GM23338 (cell line): ENCODE measurements at regions not wholly inside any gene's neighbourhood (a gene's known extent, or its start where the extent isn't known, plus 50 kb on each side); places are given as distances from the start of the nearest gene placed in this dataset.

Experiments
- ATAC-seq: fragments of 200-7000 bp; cut with Tn5 transposase; 3 replicates; pipeline ENCODE4 v1.9.1; 2020
- DNase-seq: peaks from one replicate; pipeline ENCODE4 v3.0.0-alpha.2; 2015; ENCODE audit warnings: low spot score
- H2AFZ ChIP-seq: fragments of 200-600 bp; sonication (generic); 2 replicates; pipeline ENCODE4 v1.8.0; 2016; ENCODE audit warnings: antibody characterized with exemption, mild to moderate bottlenecking, moderate library complexity
- H3F3A ChIP-seq: fragments of 200-600 bp; sonication (generic); replicated peaks from 2 replicates; pipeline ENCODE4 v1.8.0; 2017; ENCODE audit warnings: antibody characterized with exemption, mixed run types, low read depth
- H3K27ac ChIP-seq: fragments of 200-600 bp; sonication (generic); 2 replicates; pipeline ENCODE4 v1.6.1; 2016; ENCODE audit warnings: low read depth
- H3K27me3 ChIP-seq: fragments of 200-600 bp; sonication (generic); 2 replicates; pipeline ENCODE4 v1.8.0; 2016; ENCODE audit warnings: mild to moderate bottlenecking, mixed run types, moderate library complexity; ENCODE audit not compliant: insufficient read depth
- H3K36me3 ChIP-seq: fragments of 200-600 bp; sonication (generic); 2 replicates; pipeline ENCODE4 v1.8.0; 2016; ENCODE audit warnings: mild to moderate bottlenecking; ENCODE audit not compliant: insufficient read depth
- H3K4me1 ChIP-seq: fragments of 200-600 bp; sonication (generic); 2 replicates; pipeline ENCODE4 v1.8.0; 2016; ENCODE audit warnings: mild to moderate bottlenecking, moderate library complexity; ENCODE audit not compliant: insufficient read depth
- H3K4me2 ChIP-seq: fragments of 200-600 bp; sonication (generic); 2 replicates; pipeline ENCODE4 v1.7.1; 2017; ENCODE audit warnings: mixed run types
- H3K4me3 ChIP-seq: fragments of 200-600 bp; sonication (generic); 2 replicates; pipeline ENCODE4 v1.6.1; 2016; ENCODE audit warnings: mixed run types
- H3K79me2 ChIP-seq: fragments of 200-600 bp; sonication (generic); replicated peaks from 2 replicates; pipeline ENCODE4 v1.8.0; 2017; ENCODE audit warnings: mild to moderate bottlenecking; ENCODE audit not compliant: insufficient read depth
- H3K9me2 ChIP-seq: fragments of 200-600 bp; sonication (generic); 2 replicates; pipeline ENCODE4 v1.8.0; 2017; ENCODE audit not compliant: insufficient read depth
- H4K20me1 ChIP-seq: fragments of 200-600 bp; sonication (generic); replicated peaks from 2 replicates; pipeline ENCODE4 v1.8.0; 2017; ENCODE audit warnings: mild to moderate bottlenecking; ENCODE audit not compliant: insufficient read depth
- H3K27ac Mint-ChIP-seq: 2 replicates; pipeline ENCODE4 v1.8.0; 2020; ENCODE audit warnings: inconsistent platforms, mild to moderate bottlenecking, moderate library complexity, mixed read lengths
- H3K27me3 Mint-ChIP-seq: 3 replicates; pipeline ENCODE4 v1.8.0; 2022; ENCODE audit warnings: low read depth, mild to moderate bottlenecking, moderate library complexity, mixed read lengths, inconsistent platforms; ENCODE audit not compliant: insufficient read depth, poor library complexity
- H3K36me3 Mint-ChIP-seq: 3 replicates; pipeline ENCODE4 v1.8.0; 2021; ENCODE audit warnings: low read depth, mild to moderate bottlenecking, inconsistent platforms, moderate library complexity, mixed read lengths
- H3K4me1 Mint-ChIP-seq: 3 replicates; pipeline ENCODE4 v1.8.0; 2020; ENCODE audit warnings: mild to moderate bottlenecking, inconsistent platforms, mixed read lengths
- H3K4me3 Mint-ChIP-seq: 3 replicates; pipeline ENCODE4 v1.8.0; 2021; ENCODE audit warnings: moderate library complexity, mild to moderate bottlenecking, inconsistent platforms, mixed read lengths
- H3K9me3 Mint-ChIP-seq: 3 replicates; pipeline ENCODE4 v1.8.0; 2020; ENCODE audit warnings: moderate library complexity, mild to moderate bottlenecking, inconsistent platforms, mixed read lengths
- CREB1 ChIP-seq: fragments of 250-450 bp; sonication (Bioruptor Pico); IDR thresholded peaks from 2 replicates; pipeline ENCODE4 v1.5.0; 2020; ENCODE audit warnings: low read depth, mild to moderate bottlenecking, moderate library complexity
- EZH2 ChIP-seq: fragments of 200-600 bp; sonication (generic); IDR thresholded peaks from one replicate; pipeline ENCODE4 v1.8.0; 2017; ENCODE audit warnings: antibody characterized with exemption, mild to moderate bottlenecking, low read depth; ENCODE audit not compliant: unreplicated experiment
- EZH2phosphoT487 ChIP-seq: fragments of 200-600 bp; sonication (generic); IDR thresholded peaks from one replicate; pipeline ENCODE4 v1.8.1; 2018; ENCODE audit warnings: antibody characterized with exemption; ENCODE audit not compliant: unreplicated experiment
- JUNB ChIP-seq: IDR thresholded peaks from one replicate; pipeline ENCODE4 v1.6.1; 2016; ENCODE audit warnings: antibody characterized with exemption; ENCODE audit not compliant: unreplicated experiment
- NANOG ChIP-seq: IDR thresholded peaks from 2 replicates; pipeline ENCODE4 v1.6.1; 2016; ENCODE audit warnings: antibody characterized with exemption, borderline replicate concordance
- POLR2AphosphoS5 ChIP-seq: IDR thresholded peaks from 2 replicates; pipeline ENCODE4 v1.6.1; 2016; ENCODE audit warnings: antibody characterized with exemption, low read depth
- STAT1 ChIP-seq: IDR thresholded peaks from one replicate; pipeline ENCODE4 v1.6.1; 2016; ENCODE audit warnings: antibody characterized with exemption; ENCODE audit not compliant: unreplicated experiment
- ZNF114 ChIP-seq: fragments of 250-450 bp; sonication (Bioruptor Pico); IDR thresholded peaks from 2 replicates; pipeline ENCODE4 v1.5.0; 2020; ENCODE audit warnings: mild to moderate bottlenecking, moderate library complexity
- ZNF331 ChIP-seq: fragments of 250-450 bp; sonication (Bioruptor Pico); IDR thresholded peaks from 2 replicates; pipeline ENCODE4 v1.5.0; 2020; ENCODE audit warnings: low read depth, mild to moderate bottlenecking, moderate library complexity
- TF ChIP-seq, protein P1 (sequence below): fragments of 250-450 bp; sonication (Bioruptor Pico); IDR thresholded peaks from 2 replicates; pipeline ENCODE4 v1.5.0; 2020; ENCODE audit warnings: mild to moderate bottlenecking, moderate library complexity
- TF ChIP-seq, protein P2 (sequence below): IDR thresholded peaks from one replicate; pipeline ENCODE4 v1.6.1; 2018; ENCODE audit warnings: antibody characterized with exemption; ENCODE audit not compliant: unreplicated experiment
- TF ChIP-seq, protein P3 (sequence below): IDR thresholded peaks from 2 replicates; pipeline ENCODE4 v1.6.1; 2016; ENCODE audit warnings: antibody characterized with exemption
- TF ChIP-seq, protein P4 (sequence below), 2 experiments: fragments of 200-600 bp in 1 of 2; sonication (generic) in 1 of 2; conservative IDR thresholded peaks; 2 replicates each; pipeline versions ENCODE4 v1.5.1 to v1.6.1; 2016 to 2017; ENCODE audit warnings: antibody characterized with exemption in 2 of 2, low read depth in 2 of 2, mild to moderate bottlenecking in 2 of 2, moderate library complexity in 1 of 2

DNA sequence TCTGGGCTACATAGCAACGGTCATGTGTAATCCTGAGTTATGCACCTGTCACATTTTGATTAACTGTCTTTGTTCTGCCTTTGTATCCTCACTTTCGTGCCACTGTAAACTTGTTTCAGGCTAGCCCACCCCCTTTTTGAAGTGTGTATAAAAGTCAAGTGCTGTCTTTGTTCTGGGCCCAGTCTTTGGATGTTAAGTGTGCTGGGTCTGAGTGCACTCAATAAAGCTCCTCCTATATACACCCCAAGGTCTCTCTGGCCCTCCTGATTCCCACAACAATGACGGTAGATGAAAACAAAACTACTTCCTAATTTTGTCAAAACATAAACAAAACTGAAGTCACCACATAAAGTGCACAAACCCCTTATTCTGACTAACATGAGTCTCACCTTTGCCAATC lies 633.4 kb downstream of the DSC3 start:
- Histone ChIP-seq H2AFZ (no peak overlapping the region), H3F3A (no peaks in the 10 kb centered on the region), H3K4me3 (no peak overlapping the region), H3K36me3 (no peaks in the 10 kb centered on the region), H3K79me2 (no peaks in the 10 kb centered on the region), H3K4me2 (no peak overlapping the region), H4K20me1 (no peaks in the 10 kb centered on the region), H3K27ac (no peak overlapping the region), H3K4me1 (no peaks in the 10 kb centered on the region), H3K27me3 (no peaks in the 10 kb centered on the region), H3K9me2 (no peaks in the 10 kb centered on the region)
- Mint-ChIP-seq H3K4me3 (no peak overlapping the region), H3K27ac (no peak overlapping the region), H3K27me3 (no peaks in the 10 kb centered on the region), H3K9me3 (peaks cover 20% of the 10 kb centered on the region), H3K36me3 (peaks cover 16% of the 10 kb centered on the region; the same call in 2 of the 3 replicates), H3K4me1 (no peaks in the 10 kb centered on the region)
- DNase-seq = no peak
- ATAC-seq = no peak
- no peak for TF ChIP-seq JUNB
- TF ChIP-seq, protein P1, sequence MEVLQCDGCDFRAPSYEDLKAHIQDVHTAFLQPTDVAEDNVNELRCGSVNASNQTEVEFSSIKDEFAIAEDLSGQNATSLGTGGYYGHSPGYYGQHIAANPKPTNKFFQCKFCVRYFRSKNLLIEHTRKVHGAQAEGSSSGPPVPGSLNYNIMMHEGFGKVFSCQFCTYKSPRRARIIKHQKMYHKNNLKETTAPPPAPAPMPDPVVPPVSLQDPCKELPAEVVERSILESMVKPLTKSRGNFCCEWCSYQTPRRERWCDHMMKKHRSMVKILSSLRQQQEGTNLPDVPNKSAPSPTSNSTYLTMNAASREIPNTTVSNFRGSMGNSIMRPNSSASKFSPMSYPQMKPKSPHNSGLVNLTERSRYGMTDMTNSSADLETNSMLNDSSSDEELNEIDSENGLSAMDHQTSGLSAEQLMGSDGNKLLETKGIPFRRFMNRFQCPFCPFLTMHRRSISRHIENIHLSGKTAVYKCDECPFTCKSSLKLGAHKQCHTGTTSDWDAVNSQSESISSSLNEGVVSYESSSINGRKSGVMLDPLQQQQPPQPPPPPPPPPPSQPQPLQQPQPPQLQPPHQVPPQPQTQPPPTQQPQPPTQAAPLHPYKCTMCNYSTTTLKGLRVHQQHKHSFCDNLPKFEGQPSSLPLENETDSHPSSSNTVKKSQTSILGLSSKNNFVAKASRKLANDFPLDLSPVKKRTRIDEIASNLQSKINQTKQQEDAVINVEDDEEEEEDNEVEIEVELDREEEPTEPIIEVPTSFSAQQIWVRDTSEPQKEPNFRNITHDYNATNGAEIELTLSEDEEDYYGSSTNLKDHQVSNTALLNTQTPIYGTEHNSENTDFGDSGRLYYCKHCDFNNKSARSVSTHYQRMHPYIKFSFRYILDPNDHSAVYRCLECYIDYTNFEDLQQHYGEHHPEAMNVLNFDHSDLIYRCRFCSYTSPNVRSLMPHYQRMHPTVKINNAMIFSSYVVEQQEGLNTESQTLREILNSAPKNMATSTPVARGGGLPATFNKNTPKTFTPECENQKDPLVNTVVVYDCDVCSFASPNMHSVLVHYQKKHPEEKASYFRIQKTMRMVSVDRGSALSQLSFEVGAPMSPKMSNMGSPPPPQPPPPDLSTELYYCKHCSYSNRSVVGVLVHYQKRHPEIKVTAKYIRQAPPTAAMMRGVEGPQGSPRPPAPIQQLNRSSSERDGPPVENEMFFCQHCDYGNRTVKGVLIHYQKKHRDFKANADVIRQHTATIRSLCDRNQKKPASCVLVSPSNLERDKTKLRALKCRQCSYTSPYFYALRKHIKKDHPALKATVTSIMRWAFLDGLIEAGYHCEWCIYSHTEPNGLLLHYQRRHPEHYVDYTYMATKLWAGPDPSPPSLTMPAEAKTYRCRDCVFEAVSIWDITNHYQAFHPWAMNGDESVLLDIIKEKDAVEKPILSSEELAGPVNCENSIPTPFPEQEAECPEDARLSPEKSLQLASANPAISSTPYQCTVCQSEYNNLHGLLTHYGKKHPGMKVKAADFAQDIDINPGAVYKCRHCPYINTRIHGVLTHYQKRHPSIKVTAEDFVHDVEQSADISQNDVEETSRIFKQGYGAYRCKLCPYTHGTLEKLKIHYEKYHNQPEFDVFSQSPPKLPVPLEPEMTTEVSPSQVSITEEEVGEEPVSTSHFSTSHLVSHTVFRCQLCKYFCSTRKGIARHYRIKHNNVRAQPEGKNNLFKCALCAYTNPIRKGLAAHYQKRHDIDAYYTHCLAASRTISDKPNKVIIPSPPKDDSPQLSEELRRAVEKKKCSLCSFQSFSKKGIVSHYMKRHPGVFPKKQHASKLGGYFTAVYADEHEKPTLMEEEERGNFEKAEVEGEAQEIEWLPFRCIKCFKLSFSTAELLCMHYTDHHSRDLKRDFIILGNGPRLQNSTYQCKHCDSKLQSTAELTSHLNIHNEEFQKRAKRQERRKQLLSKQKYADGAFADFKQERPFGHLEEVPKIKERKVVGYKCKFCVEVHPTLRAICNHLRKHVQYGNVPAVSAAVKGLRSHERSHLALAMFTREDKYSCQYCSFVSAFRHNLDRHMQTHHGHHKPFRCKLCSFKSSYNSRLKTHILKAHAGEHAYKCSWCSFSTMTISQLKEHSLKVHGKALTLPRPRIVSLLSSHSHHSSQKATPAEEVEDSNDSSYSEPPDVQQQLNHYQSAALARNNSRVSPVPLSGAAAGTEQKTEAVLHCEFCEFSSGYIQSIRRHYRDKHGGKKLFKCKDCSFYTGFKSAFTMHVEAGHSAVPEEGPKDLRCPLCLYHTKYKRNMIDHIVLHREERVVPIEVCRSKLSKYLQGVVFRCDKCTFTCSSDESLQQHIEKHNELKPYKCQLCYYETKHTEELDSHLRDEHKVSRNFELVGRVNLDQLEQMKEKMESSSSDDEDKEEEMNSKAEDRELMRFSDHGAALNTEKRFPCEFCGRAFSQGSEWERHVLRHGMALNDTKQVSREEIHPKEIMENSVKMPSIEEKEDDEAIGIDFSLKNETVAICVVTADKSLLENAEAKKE = no peak
- no peak for TF ChIP-seq ZNF114 (CRISPR knock-in tag)
- TF ChIP-seq, protein P2, sequence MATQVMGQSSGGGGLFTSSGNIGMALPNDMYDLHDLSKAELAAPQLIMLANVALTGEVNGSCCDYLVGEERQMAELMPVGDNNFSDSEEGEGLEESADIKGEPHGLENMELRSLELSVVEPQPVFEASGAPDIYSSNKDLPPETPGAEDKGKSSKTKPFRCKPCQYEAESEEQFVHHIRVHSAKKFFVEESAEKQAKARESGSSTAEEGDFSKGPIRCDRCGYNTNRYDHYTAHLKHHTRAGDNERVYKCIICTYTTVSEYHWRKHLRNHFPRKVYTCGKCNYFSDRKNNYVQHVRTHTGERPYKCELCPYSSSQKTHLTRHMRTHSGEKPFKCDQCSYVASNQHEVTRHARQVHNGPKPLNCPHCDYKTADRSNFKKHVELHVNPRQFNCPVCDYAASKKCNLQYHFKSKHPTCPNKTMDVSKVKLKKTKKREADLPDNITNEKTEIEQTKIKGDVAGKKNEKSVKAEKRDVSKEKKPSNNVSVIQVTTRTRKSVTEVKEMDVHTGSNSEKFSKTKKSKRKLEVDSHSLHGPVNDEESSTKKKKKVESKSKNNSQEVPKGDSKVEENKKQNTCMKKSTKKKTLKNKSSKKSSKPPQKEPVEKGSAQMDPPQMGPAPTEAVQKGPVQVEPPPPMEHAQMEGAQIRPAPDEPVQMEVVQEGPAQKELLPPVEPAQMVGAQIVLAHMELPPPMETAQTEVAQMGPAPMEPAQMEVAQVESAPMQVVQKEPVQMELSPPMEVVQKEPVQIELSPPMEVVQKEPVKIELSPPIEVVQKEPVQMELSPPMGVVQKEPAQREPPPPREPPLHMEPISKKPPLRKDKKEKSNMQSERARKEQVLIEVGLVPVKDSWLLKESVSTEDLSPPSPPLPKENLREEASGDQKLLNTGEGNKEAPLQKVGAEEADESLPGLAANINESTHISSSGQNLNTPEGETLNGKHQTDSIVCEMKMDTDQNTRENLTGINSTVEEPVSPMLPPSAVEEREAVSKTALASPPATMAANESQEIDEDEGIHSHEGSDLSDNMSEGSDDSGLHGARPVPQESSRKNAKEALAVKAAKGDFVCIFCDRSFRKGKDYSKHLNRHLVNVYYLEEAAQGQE = no peak
- TF ChIP-seq STAT1 = no peak
- TF ChIP-seq, protein P3, sequence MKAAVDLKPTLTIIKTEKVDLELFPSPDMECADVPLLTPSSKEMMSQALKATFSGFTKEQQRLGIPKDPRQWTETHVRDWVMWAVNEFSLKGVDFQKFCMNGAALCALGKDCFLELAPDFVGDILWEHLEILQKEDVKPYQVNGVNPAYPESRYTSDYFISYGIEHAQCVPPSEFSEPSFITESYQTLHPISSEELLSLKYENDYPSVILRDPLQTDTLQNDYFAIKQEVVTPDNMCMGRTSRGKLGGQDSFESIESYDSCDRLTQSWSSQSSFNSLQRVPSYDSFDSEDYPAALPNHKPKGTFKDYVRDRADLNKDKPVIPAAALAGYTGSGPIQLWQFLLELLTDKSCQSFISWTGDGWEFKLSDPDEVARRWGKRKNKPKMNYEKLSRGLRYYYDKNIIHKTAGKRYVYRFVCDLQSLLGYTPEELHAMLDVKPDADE = no peak
- TF ChIP-seq CREB1 = no peak
- TF ChIP-seq EZH2 = no peak
- no peak for TF ChIP-seq EZH2phosphoT487
- TF ChIP-seq, protein P4, sequence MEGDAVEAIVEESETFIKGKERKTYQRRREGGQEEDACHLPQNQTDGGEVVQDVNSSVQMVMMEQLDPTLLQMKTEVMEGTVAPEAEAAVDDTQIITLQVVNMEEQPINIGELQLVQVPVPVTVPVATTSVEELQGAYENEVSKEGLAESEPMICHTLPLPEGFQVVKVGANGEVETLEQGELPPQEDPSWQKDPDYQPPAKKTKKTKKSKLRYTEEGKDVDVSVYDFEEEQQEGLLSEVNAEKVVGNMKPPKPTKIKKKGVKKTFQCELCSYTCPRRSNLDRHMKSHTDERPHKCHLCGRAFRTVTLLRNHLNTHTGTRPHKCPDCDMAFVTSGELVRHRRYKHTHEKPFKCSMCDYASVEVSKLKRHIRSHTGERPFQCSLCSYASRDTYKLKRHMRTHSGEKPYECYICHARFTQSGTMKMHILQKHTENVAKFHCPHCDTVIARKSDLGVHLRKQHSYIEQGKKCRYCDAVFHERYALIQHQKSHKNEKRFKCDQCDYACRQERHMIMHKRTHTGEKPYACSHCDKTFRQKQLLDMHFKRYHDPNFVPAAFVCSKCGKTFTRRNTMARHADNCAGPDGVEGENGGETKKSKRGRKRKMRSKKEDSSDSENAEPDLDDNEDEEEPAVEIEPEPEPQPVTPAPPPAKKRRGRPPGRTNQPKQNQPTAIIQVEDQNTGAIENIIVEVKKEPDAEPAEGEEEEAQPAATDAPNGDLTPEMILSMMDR (conservative IDR thresholded peaks at IDR 0.05; ENCODE audit: low read depth in 2 of 2) = no peak
- no peak for TF ChIP-seq NANOG
- no peak for TF ChIP-seq POLR2AphosphoS5
- no peak for TF ChIP-seq ZNF331 (CRISPR knock-in tag)
